Adrenal gland (tissue), 5 donors: ENCODE measurements at regions not wholly inside any gene's neighbourhood (a gene's known extent, or its start where the extent isn't known, plus 50 kb on each side); places are given as distances from the start of the nearest gene placed in this dataset.
"Not testable (repeated sequence)": the region's sequence is repeated elsewhere in the genome, so short reads cannot be mapped to it uniquely, and the experiment has no call there.

Source experiments
- POLR2A ChIP-seq, 2 donors: fragments of 450-650 bp; IDR thresholded peaks; one replicate each; pipeline ENCODE4 v1.6.1; 2017; ENCODE audit warnings: antibody characterized with exemption in 2 of 2, mild to moderate bottlenecking in 2 of 2, moderate library complexity in 1 of 2
- TF ChIP-seq, protein P1 (sequence below), 6 experiments: fragments of 450-650 bp in 4 of 6; fragments of 200-600 bp in 2 of 6; sonication (generic) in 1 of 6; IDR thresholded peaks; 1 replicate in 5 of 6; 2 replicates in 1 of 6; pipeline versions ENCODE4 v1.5.1 to v1.8.0; 2016 to 2021; ENCODE audit warnings: antibody characterized with exemption in 6 of 6, mild to moderate bottlenecking in 2 of 6, moderate library complexity in 1 of 6
- donor health status: DM: no; HTN: no; CAD: no.

DNA sequence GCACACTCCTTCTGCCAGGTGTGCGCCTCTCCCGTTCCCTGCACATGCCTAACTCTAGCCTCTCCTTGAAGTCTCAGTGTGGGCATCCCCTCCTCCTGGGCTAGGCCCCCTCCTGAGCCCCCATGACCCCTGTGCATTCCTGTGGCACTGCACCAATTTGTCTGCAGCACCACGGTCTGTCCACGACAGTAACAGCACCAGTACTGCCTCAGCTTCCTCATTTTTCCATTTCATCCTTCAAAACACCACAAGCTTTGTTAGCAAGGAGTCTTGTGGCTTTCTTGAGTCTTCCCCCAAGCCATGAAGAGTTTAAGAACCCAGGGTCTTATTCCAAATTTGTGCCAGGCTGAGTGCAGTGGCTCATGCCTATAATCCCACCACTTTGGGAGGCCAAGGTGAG is 182.4 kb downstream of the TBC1D2B start:
- TF ChIP-seq POLR2A (IDR thresholded peaks at IDR 0.05): not testable (repeated sequence)
- TF ChIP-seq, protein P1, sequence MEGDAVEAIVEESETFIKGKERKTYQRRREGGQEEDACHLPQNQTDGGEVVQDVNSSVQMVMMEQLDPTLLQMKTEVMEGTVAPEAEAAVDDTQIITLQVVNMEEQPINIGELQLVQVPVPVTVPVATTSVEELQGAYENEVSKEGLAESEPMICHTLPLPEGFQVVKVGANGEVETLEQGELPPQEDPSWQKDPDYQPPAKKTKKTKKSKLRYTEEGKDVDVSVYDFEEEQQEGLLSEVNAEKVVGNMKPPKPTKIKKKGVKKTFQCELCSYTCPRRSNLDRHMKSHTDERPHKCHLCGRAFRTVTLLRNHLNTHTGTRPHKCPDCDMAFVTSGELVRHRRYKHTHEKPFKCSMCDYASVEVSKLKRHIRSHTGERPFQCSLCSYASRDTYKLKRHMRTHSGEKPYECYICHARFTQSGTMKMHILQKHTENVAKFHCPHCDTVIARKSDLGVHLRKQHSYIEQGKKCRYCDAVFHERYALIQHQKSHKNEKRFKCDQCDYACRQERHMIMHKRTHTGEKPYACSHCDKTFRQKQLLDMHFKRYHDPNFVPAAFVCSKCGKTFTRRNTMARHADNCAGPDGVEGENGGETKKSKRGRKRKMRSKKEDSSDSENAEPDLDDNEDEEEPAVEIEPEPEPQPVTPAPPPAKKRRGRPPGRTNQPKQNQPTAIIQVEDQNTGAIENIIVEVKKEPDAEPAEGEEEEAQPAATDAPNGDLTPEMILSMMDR (IDR thresholded peaks at IDR 0.05): not testable (repeated sequence)
